Upper lobe of right lung (tissue), 1 donor: ENCODE measurements at regions not wholly inside any gene's neighbourhood (a gene's known extent, or its start where the extent isn't known, plus 50 kb on each side); places are given as distances from the start of the nearest gene placed in this dataset.

Experiments
- ATAC-seq: fragments of 200-7000 bp; cut with Tn5 transposase; one replicate; pipeline ENCODE4 v1.9.1; 2020; ENCODE audit warnings: mild to moderate bottlenecking, moderate library complexity
- DNase-seq: peaks from one replicate; pipeline ENCODE4 v3.0.0-alpha.2; 2020
- H3K27ac ChIP-seq: fragments of 200-600 bp; one replicate; pipeline ENCODE4 v1.8.0; 2022
- H3K27me3 ChIP-seq: fragments of 200-600 bp; one replicate; pipeline ENCODE4 v1.8.0; 2022; ENCODE audit warnings: mild to moderate bottlenecking
- H3K36me3 ChIP-seq: fragments of 200-600 bp; one replicate; pipeline ENCODE4 v1.8.0; 2022
- H3K4me1 ChIP-seq: fragments of 200-600 bp; one replicate; pipeline ENCODE4 v1.8.0; 2022
- H3K4me3 ChIP-seq: fragments of 200-600 bp; one replicate; pipeline ENCODE4 v1.8.0; 2022; ENCODE audit warnings: mild to moderate bottlenecking
- H3K9me3 ChIP-seq: fragments of 200-600 bp; one replicate; pipeline ENCODE4 v1.8.0; 2022
- CTCF ChIP-seq: fragments of 200-600 bp; IDR thresholded peaks from one replicate; pipeline ENCODE4 v1.8.0; 2022; ENCODE audit warnings: antibody characterized with exemption
- intact Hi-C: fragments of 100-400 bp; cut with DNase I; formaldehyde crosslinking; loops from one replicate; pipeline ENCODE4 v1.11.0; 2022
- donor health status: DM: no; HTN: yes; CAD: no; lungs with severe emphysema.

- H3K36me3 ChIP-seq: no peaks in the 10 kb centered on the region
- ATAC-seq (no peak), DNase-seq (no peak)
- no peaks in the 10 kb centered on the region for H3K27me3 ChIP-seq
- no peak for TF ChIP-seq CTCF
- H3K9me3 ChIP-seq: no peaks in the 10 kb centered on the region
- intact Hi-C loops: no loop called here
- no peak overlapping the region for H3K4me3 ChIP-seq
- no peaks in the 10 kb centered on the region for H3K4me1 ChIP-seq
- no peak overlapping the region for H3K27ac ChIP-seq
These were observed 1039.2 kb upstream of the MIR17HG start for GRCh38 chr13:90308249-90308648.

GRCh38 chr13:90311929-90312328 is 1035.6 kb upstream of the MIR17HG start:
- no peaks in the 10 kb centered on the region for H3K36me3 ChIP-seq
- intact Hi-C loops: no loop called here
- TF ChIP-seq CTCF: no peak
- H3K27ac ChIP-seq: no peak overlapping the region
- no peaks in the 10 kb centered on the region for H3K4me1 ChIP-seq
- H3K4me3 ChIP-seq: no peak overlapping the region
- no peak for DNase-seq
- no peak for ATAC-seq
- H3K9me3 ChIP-seq: no peaks in the 10 kb centered on the region
- no peaks in the 10 kb centered on the region for H3K27me3 ChIP-seq

GRCh38 chr13:90315061-90315460 is 1032.4 kb upstream of the MIR17HG start:
- no peaks in the 10 kb centered on the region for H3K36me3 ChIP-seq
- H3K4me1 ChIP-seq: no peaks in the 10 kb centered on the region
- TF ChIP-seq CTCF: no peak
- intact Hi-C loops: no loop called here
- H3K27me3 ChIP-seq: no peaks in the 10 kb centered on the region
- DNase-seq: no peak
- no peaks in the 10 kb centered on the region for H3K9me3 ChIP-seq
- no peak overlapping the region for H3K27ac ChIP-seq
- no peak for ATAC-seq
- no peak overlapping the region for H3K4me3 ChIP-seq

- TF ChIP-seq CTCF: no peak
- Histone ChIP-seq H3K27me3 (no peaks in the 10 kb centered on the region), H3K4me1 (no peaks in the 10 kb centered on the region), H3K36me3 (no peaks in the 10 kb centered on the region), H3K4me3 (no peak overlapping the region), H3K27ac (no peak overlapping the region), H3K9me3 (no peaks in the 10 kb centered on the region)
- ATAC-seq (no peak), DNase-seq (no peak)
- intact Hi-C loops: no loop called here
These were observed 1026.8 kb upstream of the MIR17HG start for GRCh38 chr13:90320664-90321063.

GRCh38 chr13:90321281-90321931 is 1026.1 kb upstream of the MIR17HG start:
- intact Hi-C loops: no loop called here

More at GRCh38 chr13:90321281-90321931, 1026.1 kb upstream of the MIR17HG start:
- no peaks in the 10 kb centered on the region for H3K4me1 ChIP-seq
- ATAC-seq (no peak), DNase-seq (no peak)
- H3K4me3 ChIP-seq: no peak overlapping the region
- H3K9me3 ChIP-seq: no peaks in the 10 kb centered on the region
- no peak overlapping the region for H3K27ac ChIP-seq
- no peaks in the 10 kb centered on the region for H3K27me3 ChIP-seq
- no peaks in the 10 kb centered on the region for H3K36me3 ChIP-seq
- no peak for TF ChIP-seq CTCF
